GM21360 (cell line): ENCODE measurements at regions not wholly inside any gene's neighbourhood (a gene's known extent, or its start where the extent isn't known, plus 50 kb on each side); places are given as distances from the start of the nearest gene placed in this dataset.
"Not testable (repeated sequence)": the region's sequence is repeated elsewhere in the genome, so short reads cannot be mapped to it uniquely, and the experiment has no call there.

ENCODE experiments used
- ATAC-seq: cut with Tn5 transposase; IDR thresholded peaks from one replicate; pipeline ENCODE4 v1.9.1; 2021; ENCODE audit warnings: mild to moderate bottlenecking, moderate library complexity; ENCODE audit not compliant: unreplicated experiment

GRCh38 chr17:26881195-26881594 is 412.7 kb upstream of the WSB1 start:
- ATAC-seq, result not testable (repeated sequence)

- ATAC-seq, result peak; percentile 67
Measured at GRCh38 chr17:26882097-26882761, 411.7 kb upstream of the WSB1 start.

- not testable (repeated sequence) for ATAC-seq
Measured at GRCh38 chr17:26883878-26884740, 409.8 kb upstream of the WSB1 start.

- not testable (repeated sequence) for ATAC-seq
Measured at GRCh38 chr17:26884741-26885059, 409.2 kb upstream of the WSB1 start.

GRCh38 chr17:26885244-26885970 is 408.5 kb upstream of the WSB1 start:
- not testable (repeated sequence) for ATAC-seq
